HG03280 (cell line): ENCODE measurements at regions not wholly inside any gene's neighbourhood (a gene's known extent, or its start where the extent isn't known, plus 50 kb on each side); places are given as distances from the start of the nearest gene placed in this dataset.

ENCODE experiments used
- ATAC-seq: cut with Tn5 transposase; IDR thresholded peaks from one replicate; pipeline ENCODE4 v1.9.1; 2021; ENCODE audit warnings: mild to moderate bottlenecking, moderate library complexity; ENCODE audit not compliant: unreplicated experiment

GRCh38 chr1:184302346-184302745 is 84.5 kb upstream of the C1orf21 start:
- ATAC-seq, result no peak

DNA sequence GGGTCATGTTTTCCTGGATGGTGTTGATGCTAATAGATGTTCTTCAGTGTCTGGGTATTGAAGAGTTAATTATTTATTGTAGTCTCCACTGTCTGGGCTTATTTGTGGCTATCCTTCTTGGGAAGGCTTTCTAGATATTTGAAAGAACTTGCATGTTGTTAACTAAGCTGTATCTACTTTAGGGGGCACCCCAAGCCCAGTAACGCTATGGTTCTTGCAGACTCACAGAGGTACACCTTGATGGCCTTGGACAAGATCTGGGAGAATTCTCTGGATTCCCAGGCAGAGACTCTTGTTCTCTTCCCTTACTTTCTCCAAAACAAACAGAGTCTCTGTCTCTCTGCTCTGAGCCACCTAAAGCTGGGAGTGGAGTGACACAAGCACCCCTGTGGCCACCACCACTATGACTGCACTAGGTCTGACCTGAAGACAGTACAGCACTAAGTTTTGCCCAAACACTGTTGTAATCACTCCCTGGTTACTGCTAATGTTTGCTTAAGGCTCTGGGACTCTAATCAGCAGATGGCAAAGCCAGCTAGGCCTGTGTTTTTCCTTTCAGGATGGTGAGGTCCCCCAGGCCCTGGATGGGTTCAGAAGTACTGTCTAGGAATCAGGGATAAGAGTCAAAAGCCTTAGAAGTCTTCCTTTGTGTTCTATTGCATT is 76.5 kb upstream of the C1orf21 start:
- no peak for ATAC-seq

DNA sequence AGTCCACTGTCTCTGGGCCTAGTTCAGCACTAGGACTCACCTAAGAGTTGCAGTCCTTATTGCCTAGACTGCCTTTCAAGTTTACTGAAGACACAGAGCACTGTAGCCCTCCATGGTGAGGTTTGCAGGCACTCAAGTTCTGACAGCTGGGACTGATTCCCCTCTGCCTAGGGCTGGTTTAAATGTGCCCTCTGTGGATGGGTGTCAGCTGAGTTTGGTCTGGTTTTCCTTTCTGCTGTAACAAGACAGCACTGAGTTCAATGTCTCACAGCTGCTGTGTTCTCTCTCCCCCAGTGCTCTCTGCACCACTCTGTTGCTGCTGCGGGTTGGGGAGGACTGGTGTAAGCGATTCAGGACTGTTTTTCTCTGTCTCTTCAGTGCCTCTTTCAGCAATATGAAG is 75.2 kb upstream of the C1orf21 start:
- no peak for ATAC-seq

DNA sequence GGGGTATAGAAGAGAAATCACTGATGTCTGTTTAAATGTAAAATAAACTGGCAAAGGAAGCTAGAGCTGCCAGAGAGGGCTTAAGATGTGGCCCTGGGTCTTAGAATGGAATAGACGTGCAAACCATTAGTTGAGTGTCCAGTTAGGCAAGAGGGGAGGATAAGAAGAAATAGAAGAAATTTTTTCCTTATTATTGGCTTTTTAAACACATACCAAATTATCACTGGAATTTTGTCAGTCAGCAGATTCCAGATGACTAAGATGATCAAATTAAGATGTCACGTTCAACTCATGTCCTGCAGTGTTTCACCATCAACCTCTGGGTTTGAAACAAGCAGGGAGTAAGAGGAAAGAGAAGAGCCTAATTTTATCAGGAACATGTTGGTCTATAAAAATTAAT is 71.6 kb upstream of the C1orf21 start:
- ATAC-seq, result no peak

DNA sequence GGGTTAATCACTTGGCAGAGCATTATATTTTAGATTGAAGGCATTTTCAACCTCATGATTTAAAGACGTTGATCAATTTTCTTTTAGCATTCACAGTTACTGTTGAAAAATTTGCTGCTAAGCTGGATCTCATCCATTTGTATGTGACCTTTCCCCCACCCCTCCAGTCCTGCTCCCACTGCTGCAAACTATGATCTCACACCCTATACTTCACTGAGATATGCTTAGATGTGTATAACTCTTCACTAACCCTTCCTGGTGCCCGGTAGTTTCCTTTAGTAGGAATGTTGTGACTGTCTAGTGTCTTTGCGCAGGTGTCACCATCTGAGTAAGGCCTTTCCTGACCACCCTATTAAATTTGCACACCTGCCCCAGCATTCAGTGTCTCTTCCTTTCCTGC is 67.0 kb upstream of the C1orf21 start:
- ATAC-seq, result no peak

- ATAC-seq, result no peak
Observed at GRCh38 chr1:184322253-184322652, 64.6 kb upstream of the C1orf21 start.

DNA sequence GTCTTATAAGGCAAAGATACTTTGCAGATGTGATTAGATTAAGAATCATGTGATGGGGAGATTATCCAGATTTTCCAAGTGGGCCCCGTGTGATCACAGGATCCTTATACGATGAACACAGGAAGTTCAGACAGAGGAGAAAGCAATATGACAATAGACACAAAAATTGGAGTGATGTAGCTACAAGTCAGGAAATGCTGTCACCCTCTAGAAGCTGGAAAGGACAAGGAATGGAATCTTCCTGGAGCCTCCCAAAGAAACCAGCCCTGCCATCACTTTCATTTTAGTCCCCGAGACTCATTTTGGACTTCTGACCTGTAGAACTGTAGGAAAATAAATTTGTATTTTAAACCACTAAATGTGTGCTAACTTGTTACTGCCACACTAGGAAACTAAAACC is 61.9 kb upstream of the C1orf21 start:
- ATAC-seq, result no peak

GRCh38 chr1:184326278-184326677 is 60.6 kb upstream of the C1orf21 start:
- ATAC-seq, result no peak

DNA sequence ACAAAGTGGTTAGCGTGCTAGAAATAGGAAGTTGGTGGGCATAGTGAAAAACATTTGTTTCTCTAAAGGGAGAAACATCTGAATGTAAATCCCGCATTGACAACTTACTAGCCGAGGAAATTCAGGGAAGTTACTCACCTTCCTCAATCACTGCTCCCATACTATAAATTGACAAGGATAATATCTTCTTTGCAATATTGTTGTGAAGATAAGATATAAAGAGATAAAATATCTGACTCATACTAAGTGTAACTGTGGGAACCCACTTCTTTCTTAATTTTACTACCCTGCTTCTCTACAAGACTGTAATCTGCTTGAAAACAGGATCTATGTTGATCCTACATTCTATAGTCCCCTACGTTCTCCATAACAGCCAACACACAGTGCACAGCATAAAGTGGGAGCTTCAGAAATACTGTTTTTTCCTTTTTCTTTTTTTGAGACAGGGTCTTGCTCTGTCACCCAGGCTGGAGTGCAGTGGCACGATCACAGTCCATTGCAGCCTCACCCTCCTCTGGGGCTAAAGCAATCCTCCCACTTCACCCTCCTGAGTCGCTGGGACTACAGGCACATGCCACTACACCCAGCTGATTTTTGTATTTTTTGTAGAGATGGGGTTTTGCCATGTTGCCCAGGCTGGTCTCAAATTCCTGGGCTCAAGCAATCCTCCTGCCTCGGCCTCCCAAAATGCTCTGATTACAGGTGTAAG is 57.4 kb upstream of the C1orf21 start:
- ATAC-seq, result no peak

DNA sequence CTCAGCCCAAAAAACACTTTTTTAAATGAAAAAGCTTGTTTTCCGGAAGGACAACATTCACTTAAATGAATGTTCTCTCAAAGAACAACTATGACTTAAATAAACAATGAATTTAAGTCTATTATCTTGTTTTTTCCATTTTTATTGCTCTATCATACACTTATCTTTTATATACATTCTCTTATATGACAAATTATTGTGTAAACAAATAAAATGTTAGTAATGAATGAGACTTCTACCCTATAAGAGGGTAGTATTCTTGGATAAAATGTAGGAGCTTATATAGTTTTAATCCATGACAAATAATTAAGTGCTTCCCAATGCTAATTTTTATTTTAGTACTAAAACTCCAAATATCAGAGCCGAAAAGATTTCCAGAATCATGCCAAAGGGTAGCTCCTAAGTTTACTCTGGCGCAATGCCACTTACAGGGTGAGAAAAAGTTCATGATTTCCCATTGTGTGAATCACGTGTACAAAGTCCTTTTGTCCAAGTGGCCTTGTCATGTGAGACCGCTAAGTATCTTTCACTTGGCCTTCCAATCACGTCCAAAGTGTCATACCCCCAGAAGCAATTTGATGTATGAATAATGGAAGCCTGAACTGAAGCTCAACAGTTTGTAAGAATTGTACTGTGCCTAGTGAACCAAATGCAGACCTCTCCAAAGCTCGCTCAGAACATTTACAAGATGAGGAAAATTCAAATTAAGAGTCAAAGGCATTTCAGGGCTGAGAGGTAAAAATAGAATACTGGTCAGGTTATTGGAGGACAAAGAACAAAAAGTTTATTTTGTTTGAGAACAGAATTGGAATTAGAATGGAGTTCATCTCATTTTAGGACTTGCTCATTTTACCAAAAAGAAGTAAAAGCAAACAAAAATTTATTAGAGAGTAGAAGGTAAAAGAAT is 56.6 kb upstream of the C1orf21 start:
- ATAC-seq, result no peak

GRCh38 chr1:184330875-184331274 is 56.0 kb upstream of the C1orf21 start:
- no peak for ATAC-seq
